Right lobe of liver (tissue), 6 donors: ENCODE measurements at regions not wholly inside any gene's neighbourhood (a gene's known extent, or its start where the extent isn't known, plus 50 kb on each side); places are given as distances from the start of the nearest gene placed in this dataset.

Experiments
- ATAC-seq, 4 donors: fragments of 200-7000 bp; cut with Tn5 transposase; one replicate each; pipeline ENCODE4 v1.9.1; 2020; ENCODE audit warnings: mild to moderate bottlenecking in 4 of 4, moderate library complexity in 4 of 4
- DNase-seq, 3 donors: peaks; one replicate each; pipeline ENCODE4 v3.0.0-alpha.2; 2020
- H3K27ac ChIP-seq, 3 donors: fragments of 200-600 bp; one replicate each; pipeline ENCODE4 v1.8.0; 2022
- H3K27me3 ChIP-seq, 2 donors: fragments of 200-600 bp; one replicate each; pipeline ENCODE4 v1.8.0; 2022
- H3K36me3 ChIP-seq, 4 donors: fragments of 200-600 bp; sonication (generic) in 1 of 4; one replicate each; pipeline versions ENCODE4 v1.5.1 to v1.8.0; 2017 to 2022; ENCODE audit warnings: control low read depth in 1 of 4
- H3K4me1 ChIP-seq, 4 donors: fragments of 200-600 bp; sonication (generic) in 1 of 4; one replicate each; pipeline versions ENCODE4 v1.5.1 to v1.8.0; 2017 to 2022; ENCODE audit warnings: control low read depth in 1 of 4
- H3K4me3 ChIP-seq, 3 donors: fragments of 200-600 bp; one replicate each; pipeline ENCODE4 v1.8.0; 2022
- H3K9me3 ChIP-seq, 4 donors: fragments of 200-600 bp; sonication (generic) in 1 of 4; one replicate each; pipeline versions ENCODE4 v1.5.1 to v1.8.0; 2017 to 2022; ENCODE audit warnings: control low read depth in 1 of 4
- CTCF ChIP-seq, 4 donors: fragments of 200-600 bp in 3 of 4; fragments of 450-650 bp in 1 of 4; IDR thresholded peaks; one replicate each; pipeline versions ENCODE4 v1.5.1 to v1.8.0; 2016 to 2022; ENCODE audit warnings: antibody characterized with exemption in 4 of 4, mild to moderate bottlenecking in 2 of 4
- POLR2A ChIP-seq: fragments of 450-650 bp; IDR thresholded peaks from one replicate; pipeline ENCODE4 v1.6.1; 2017; ENCODE audit warnings: antibody characterized with exemption, mild to moderate bottlenecking
- WGBS: methylation state at CpG from one replicate; pipeline ENCODE4 v1.1.6; 2018; ENCODE audit warnings: low coverage, low lambda C conversion rate; ENCODE audit not compliant: insufficient coverage; ENCODE audit errors: missing lambda C conversion rate; 5-methylcytosine and 5-hydroxymethylcytosine counted together
- intact Hi-C, 2 donors: fragments of 100-400 bp; cut with DNase I; formaldehyde crosslinking; loops; one replicate each; pipeline versions ENCODE4 v1.11.2 to v1.14.1; 2022
- donor health status: DM: no; HTN: yes; CAD: no.
- donor health status: DM: no; HTN: no; CAD: no.
- donor health status: DM: no; HTN: no; CAD: no.
- donor health status: DM: no; HTN: yes; CAD: no.
- donor health status: DM: no; HTN: yes; CAD: no.

DNA sequence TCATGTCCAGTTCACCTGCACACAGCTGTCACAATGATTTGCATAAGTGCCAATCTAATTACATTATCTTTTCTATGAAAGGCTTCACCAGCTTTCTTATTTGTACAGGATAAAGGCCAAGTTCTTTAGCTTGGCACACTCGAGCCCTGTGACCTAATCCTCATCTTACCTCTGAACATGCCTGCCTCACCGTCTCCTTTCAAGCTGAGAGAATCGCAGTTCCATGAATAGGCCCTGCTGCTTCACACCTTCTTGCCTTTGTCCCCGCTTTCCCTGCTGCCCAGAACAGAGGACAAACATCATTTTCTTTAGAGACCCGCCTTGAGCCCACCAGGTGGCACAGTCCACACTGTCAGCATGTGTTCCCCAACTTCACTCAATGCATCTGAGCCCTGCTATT, 1094.7 kb downstream of the BCL11A start:
- DNase-seq (no peak), ATAC-seq (no peak)
- no peaks in the 10 kb centered on the region for H3K27me3 ChIP-seq
- H3K4me3 ChIP-seq = no peak overlapping the region
- no peak for TF ChIP-seq CTCF (IDR thresholded peaks at IDR 0.05)
- no peak for TF ChIP-seq POLR2A
- H3K36me3 ChIP-seq = no peaks in the 10 kb centered on the region
- intact Hi-C loops = no loop called here
- WGBS = 49% methylated on average over 5 of the region's 5 CpGs
- H3K4me1 ChIP-seq = peaks cover 0 to 2% (median 0%) of the 10 kb centered on the region in 4 donors
- H3K9me3 ChIP-seq = no peaks in the 10 kb centered on the region
- no peak overlapping the region for H3K27ac ChIP-seq

DNA sequence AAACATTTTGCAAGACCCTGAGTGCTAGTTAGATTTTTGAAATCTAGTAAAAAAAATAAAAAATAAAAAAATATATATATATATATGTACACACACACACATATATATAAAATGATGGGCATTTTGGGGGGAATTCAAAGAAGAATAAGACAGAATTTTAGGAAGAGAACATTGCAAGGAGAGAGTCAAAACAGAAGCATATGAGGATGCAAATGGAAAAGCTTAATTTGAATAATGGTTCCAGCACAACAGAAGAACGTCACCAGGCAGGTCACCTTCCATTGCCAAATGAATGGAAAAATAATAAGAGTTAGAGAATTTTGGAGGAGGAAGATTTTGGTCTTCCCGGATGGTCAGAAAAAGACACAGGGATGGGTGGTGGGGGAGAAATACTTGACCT, 1097.2 kb downstream of the BCL11A start:
- ATAC-seq (no peak), DNase-seq (no peak)
- H3K27ac ChIP-seq = no peak overlapping the region
- TF ChIP-seq CTCF (IDR thresholded peaks at IDR 0.05) = no peak
- TF ChIP-seq POLR2A = no peak
- H3K4me3 ChIP-seq = no peak overlapping the region
- no peaks in the 10 kb centered on the region for H3K27me3 ChIP-seq
- peaks cover 0 to 2% (median 0%) of the 10 kb centered on the region in 4 donors for H3K4me1 ChIP-seq
- no peaks in the 10 kb centered on the region for H3K9me3 ChIP-seq
- 60% methylated on average over 2 of the region's 2 CpGs for WGBS
- intact Hi-C loops = no loop called here
- H3K36me3 ChIP-seq = no peaks in the 10 kb centered on the region

DNA sequence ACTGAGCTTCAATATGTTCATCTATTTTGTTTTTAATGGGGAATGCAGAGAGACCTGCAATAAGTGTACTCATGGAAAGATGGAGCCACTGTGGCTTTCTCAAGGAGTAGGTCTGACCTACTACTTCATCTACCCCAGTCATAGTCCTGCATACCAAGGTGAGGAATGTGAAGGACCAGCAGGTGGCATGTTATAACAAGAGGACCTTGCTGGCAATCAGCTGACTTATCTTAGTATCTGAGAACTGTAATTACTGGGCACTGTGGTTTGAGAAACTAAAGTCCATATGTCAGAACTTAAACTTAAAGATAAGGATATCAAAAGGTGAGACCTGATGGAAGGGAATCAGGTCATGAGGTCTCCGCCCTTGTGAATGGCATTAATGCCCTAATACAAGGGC, 1104.2 kb downstream of the BCL11A start:
- H3K27me3 ChIP-seq = no peaks in the 10 kb centered on the region
- WGBS = 79% methylated on average over 1 of the region's 1 CpG
- H3K4me1 ChIP-seq = no peaks in the 10 kb centered on the region
- H3K27ac ChIP-seq = no peak overlapping the region
- intact Hi-C loops = no loop called here
- ATAC-seq (peak in 3 of 4 donors; percentile 44 to 54 (median 53)), DNase-seq (no peak)
- H3K4me3 ChIP-seq = no peak overlapping the region
- H3K9me3 ChIP-seq = no peaks in the 10 kb centered on the region
- TF ChIP-seq CTCF (IDR thresholded peaks at IDR 0.05) (peak in 3 of 4 donors; percentile 4 to 31 (median 15)), POLR2A (no peak)
- H3K36me3 ChIP-seq = no peaks in the 10 kb centered on the region

- no peak overlapping the region for H3K4me3 ChIP-seq
- 45% methylated on average over 6 of the region's 7 CpGs for WGBS
Measured at GRCh38 chr2:59440491-59440890, 1113.0 kb downstream of the BCL11A start.

More at GRCh38 chr2:59440491-59440890, 1113.0 kb downstream of the BCL11A start:
- Histone ChIP-seq H3K9me3 (no peaks in the 10 kb centered on the region), H3K27ac (no peak overlapping the region), H3K4me1 (no peaks in the 10 kb centered on the region), H3K36me3 (no peaks in the 10 kb centered on the region), H3K27me3 (no peaks in the 10 kb centered on the region)
- TF ChIP-seq POLR2A = no peak
- TF ChIP-seq CTCF (IDR thresholded peaks at IDR 0.05) = no peak
- intact Hi-C loops = no loop called here
- ATAC-seq (no peak), DNase-seq (no peak)
